ENCODE measurements at regions not wholly inside any gene's neighbourhood (a gene's known extent, or its start where the extent isn't known, plus 50 kb on each side); places are given as distances from the start of the nearest gene placed in this dataset.

GRCh38 chr11:30155428-30155827 is 75.4 kb upstream of the FSHB start:
- H3K36me3 ChIP-seq (ENCODE audit: control insufficient read depth, insufficient read depth, low read length): no peaks in the 10 kb centered on the region
- H3K4me3 ChIP-seq (ENCODE audit: low read depth, low read length): no peak overlapping the region
- H3K9me3 ChIP-seq (ENCODE audit: control insufficient read depth, insufficient read depth, low read depth, low read length): no peaks in the 10 kb centered on the region
- no peak overlapping the region for H3K9ac ChIP-seq (ENCODE audit: low read length)
- H3K27me3 ChIP-seq (ENCODE audit: control insufficient read depth, insufficient read depth, low read length): peaks cover 5% of the 10 kb centered on the region
- peaks cover 5% of the 10 kb centered on the region; the same call in 1 of the 2 replicates for H3K4me1 ChIP-seq (ENCODE audit: control insufficient read depth, insufficient read depth, low read length)
- H3K27ac ChIP-seq (ENCODE audit: low read depth, low read length): no peak overlapping the region

- no peak overlapping the region for H3K9ac ChIP-seq (ENCODE audit: low read length)
- no peaks in the 10 kb centered on the region for H3K36me3 ChIP-seq (ENCODE audit: control insufficient read depth, insufficient read depth, low read length)
- H3K4me3 ChIP-seq (ENCODE audit: low read depth, low read length): no peak overlapping the region
- peaks cover 5% of the 10 kb centered on the region for H3K27me3 ChIP-seq (ENCODE audit: control insufficient read depth, insufficient read depth, low read length)
- H3K9me3 ChIP-seq (ENCODE audit: control insufficient read depth, insufficient read depth, low read depth, low read length): 0 out of 2 replicates have a peak, but pooled peaks cover 4% of the 10 kb centered on the region
- H3K4me1 ChIP-seq (ENCODE audit: control insufficient read depth, insufficient read depth, low read length): no peaks in the 10 kb centered on the region
- H3K27ac ChIP-seq (ENCODE audit: low read depth, low read length): no peak overlapping the region
Observed at GRCh38 chr11:30159546-30159945, 71.3 kb upstream of the FSHB start.

GRCh38 chr11:30165652-30166051 is 65.2 kb upstream of the FSHB start:
- Histone ChIP-seq H3K36me3 (ENCODE audit: control insufficient read depth, insufficient read depth, low read length) (no peaks in the 10 kb centered on the region), H3K27ac (ENCODE audit: low read depth, low read length) (no peak overlapping the region), H3K9me3 (ENCODE audit: control insufficient read depth, insufficient read depth, low read depth, low read length) (0 out of 2 replicates have a peak, but pooled peaks cover 4% of the 10 kb centered on the region), H3K9ac (ENCODE audit: low read length) (no peak overlapping the region), H3K4me3 (ENCODE audit: low read depth, low read length) (no peak overlapping the region), H3K4me1 (ENCODE audit: control insufficient read depth, insufficient read depth, low read length) (no peaks in the 10 kb centered on the region), H3K27me3 (ENCODE audit: control insufficient read depth, insufficient read depth, low read length) (no peaks in the 10 kb centered on the region)

- Histone ChIP-seq H3K27ac (ENCODE audit: low read depth, low read length) (no peak overlapping the region), H3K27me3 (ENCODE audit: control insufficient read depth, insufficient read depth, low read length) (no peaks in the 10 kb centered on the region)
Observed at GRCh38 chr11:30171661-30172060, 59.2 kb upstream of the FSHB start.

GRCh38 chr11:30172158-30172557 is 58.7 kb upstream of the FSHB start:
- Histone ChIP-seq H3K4me1 (ENCODE audit: control insufficient read depth, insufficient read depth, low read length) (no peaks in the 10 kb centered on the region), H3K4me3 (ENCODE audit: low read depth, low read length) (no peak overlapping the region), H3K27me3 (ENCODE audit: control insufficient read depth, insufficient read depth, low read length) (no peaks in the 10 kb centered on the region), H3K27ac (ENCODE audit: low read depth, low read length) (no peak overlapping the region), H3K9ac (ENCODE audit: low read length) (no peak overlapping the region), H3K36me3 (ENCODE audit: control insufficient read depth, insufficient read depth, low read length) (no peaks in the 10 kb centered on the region), H3K9me3 (ENCODE audit: control insufficient read depth, insufficient read depth, low read depth, low read length) (peaks cover 3% of the 10 kb centered on the region; the same call in 1 of the 2 replicates)

More at GRCh38 chr11:30171661-30172060, 59.2 kb upstream of the FSHB start:
- no peaks in the 10 kb centered on the region for H3K36me3 ChIP-seq (ENCODE audit: control insufficient read depth, insufficient read depth, low read length)
- no peak overlapping the region for H3K4me3 ChIP-seq (ENCODE audit: low read depth, low read length)
- H3K9me3 ChIP-seq (ENCODE audit: control insufficient read depth, insufficient read depth, low read depth, low read length): no peaks in the 10 kb centered on the region
- no peak overlapping the region for H3K9ac ChIP-seq (ENCODE audit: low read length)
- no peaks in the 10 kb centered on the region for H3K4me1 ChIP-seq (ENCODE audit: control insufficient read depth, insufficient read depth, low read length)

- Histone ChIP-seq H3K9me3 (ENCODE audit: control insufficient read depth, insufficient read depth, low read depth, low read length) (peaks cover 11% of the 10 kb centered on the region), H3K27me3 (ENCODE audit: control insufficient read depth, insufficient read depth, low read length) (no peaks in the 10 kb centered on the region), H3K4me3 (ENCODE audit: low read depth, low read length) (no peak overlapping the region), H3K9ac (ENCODE audit: low read length) (no peak overlapping the region), H3K27ac (ENCODE audit: low read depth, low read length) (no peak overlapping the region), H3K36me3 (ENCODE audit: control insufficient read depth, insufficient read depth, low read length) (no peaks in the 10 kb centered on the region), H3K4me1 (ENCODE audit: control insufficient read depth, insufficient read depth, low read length) (no peaks in the 10 kb centered on the region)
Observed at GRCh38 chr11:30172883-30173311, 57.9 kb upstream of the FSHB start.

GRCh38 chr11:30174265-30175020 is 56.4 kb upstream of the FSHB start:
- H3K4me1 ChIP-seq (ENCODE audit: control insufficient read depth, insufficient read depth, low read length): no peaks in the 10 kb centered on the region
- H3K27ac ChIP-seq (ENCODE audit: low read depth, low read length): no peak overlapping the region
- H3K9me3 ChIP-seq (ENCODE audit: control insufficient read depth, insufficient read depth, low read depth, low read length): peaks cover 21% of the 10 kb centered on the region
- H3K36me3 ChIP-seq (ENCODE audit: control insufficient read depth, insufficient read depth, low read length): no peaks in the 10 kb centered on the region
- H3K9ac ChIP-seq (ENCODE audit: low read length): no peak overlapping the region
- H3K27me3 ChIP-seq (ENCODE audit: control insufficient read depth, insufficient read depth, low read length): no peaks in the 10 kb centered on the region
- no peak overlapping the region for H3K4me3 ChIP-seq (ENCODE audit: low read depth, low read length)

All from HUES6 (cell line).